ENCODE measurements at regions not wholly inside any gene's neighbourhood (a gene's known extent, or its start where the extent isn't known, plus 50 kb on each side); places are given as distances from the start of the nearest gene placed in this dataset.

GRCh38 chr6:135693811-135694370 is 157.6 kb upstream of the PDE7B start:
- Histone ChIP-seq H2AFZ (ENCODE audit: low read depth) (no peak overlapping the region), H3K27ac (no peak overlapping the region), H3K4me2 (no peak overlapping the region), H3K4me3 (IDR thresholded peaks at IDR 0.05; ENCODE audit: insufficient read depth, low read depth, low read length) (no peak overlapping the region), H3K4me1 (ENCODE audit: low read depth, poor library complexity, severe bottlenecking) (no peaks in the 10 kb centered on the region), H3K79me2 (ENCODE audit: insufficient read depth, low read depth) (no peaks in the 10 kb centered on the region), H3K27me3 (ENCODE audit: insufficient read depth, low read depth) (no peaks in the 10 kb centered on the region), H3K9ac (no peak overlapping the region), H4K20me1 (ENCODE audit: insufficient read depth) (no peaks in the 10 kb centered on the region), H3K36me3 (ENCODE audit: insufficient read depth) (no peaks in the 10 kb centered on the region)
- TF ChIP-seq CTCF (conservative IDR thresholded peaks at IDR 0.05; ENCODE audit: low read depth, low read length), result no peak

DNA sequence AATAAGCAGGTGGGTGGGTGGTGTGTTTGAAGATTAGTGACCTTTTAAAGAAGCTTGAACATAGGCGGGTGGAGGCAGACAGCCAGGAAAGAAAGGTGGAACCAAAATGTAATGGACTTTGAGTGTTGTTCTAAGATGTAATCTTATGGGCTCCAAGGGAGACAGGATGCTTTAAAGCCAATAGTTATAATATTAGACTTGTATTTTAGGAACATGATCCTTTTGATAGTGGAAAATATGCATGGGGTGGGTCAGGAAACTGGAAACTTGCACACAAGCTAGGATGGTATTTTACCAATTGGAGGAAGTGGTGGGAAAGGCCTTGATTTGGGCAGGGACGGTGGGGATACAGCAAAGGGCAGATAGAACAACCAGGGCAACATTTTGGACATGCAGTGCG is 151.8 kb upstream of the PDE7B start:
- no peaks in the 10 kb centered on the region; the same call in 1 of the 2 replicates for H3K27me3 ChIP-seq (ENCODE audit: insufficient read depth, low read depth)
- H3K4me1 ChIP-seq (ENCODE audit: low read depth, poor library complexity, severe bottlenecking), result peaks cover 33% of the 10 kb centered on the region
- no peak overlapping the region for H3K9ac ChIP-seq
- no peak overlapping the region for H2AFZ ChIP-seq (ENCODE audit: low read depth)
- H3K79me2 ChIP-seq (ENCODE audit: insufficient read depth, low read depth), result no peaks in the 10 kb centered on the region
- H3K4me2 ChIP-seq, result no peak overlapping the region
- H4K20me1 ChIP-seq (ENCODE audit: insufficient read depth), result no peaks in the 10 kb centered on the region
- no peak for TF ChIP-seq CTCF (conservative IDR thresholded peaks at IDR 0.05; ENCODE audit: low read depth, low read length)
- no peaks in the 10 kb centered on the region for H3K36me3 ChIP-seq (ENCODE audit: insufficient read depth)
- H3K27ac ChIP-seq, result no peak overlapping the region
- no peak overlapping the region for H3K4me3 ChIP-seq (IDR thresholded peaks at IDR 0.05; ENCODE audit: insufficient read depth, low read depth, low read length)

GRCh38 chr6:135701426-135701825 is 150.1 kb upstream of the PDE7B start:
- Histone ChIP-seq H3K36me3 (ENCODE audit: insufficient read depth) (no peaks in the 10 kb centered on the region), H3K4me1 (ENCODE audit: low read depth, poor library complexity, severe bottlenecking) (peaks cover 34% of the 10 kb centered on the region), H3K9ac (no peak overlapping the region), H4K20me1 (ENCODE audit: insufficient read depth) (no peaks in the 10 kb centered on the region), H3K27me3 (ENCODE audit: insufficient read depth, low read depth) (no peaks in the 10 kb centered on the region; the same call in 1 of the 2 replicates), H3K4me2 (no peak overlapping the region), H3K27ac (no peak overlapping the region), H2AFZ (ENCODE audit: low read depth) (no peak overlapping the region), H3K79me2 (ENCODE audit: insufficient read depth, low read depth) (no peaks in the 10 kb centered on the region), H3K4me3 (IDR thresholded peaks at IDR 0.05; ENCODE audit: insufficient read depth, low read depth, low read length) (no peak overlapping the region)
- TF ChIP-seq CTCF (conservative IDR thresholded peaks at IDR 0.05; ENCODE audit: low read depth, low read length), result no peak

DNA sequence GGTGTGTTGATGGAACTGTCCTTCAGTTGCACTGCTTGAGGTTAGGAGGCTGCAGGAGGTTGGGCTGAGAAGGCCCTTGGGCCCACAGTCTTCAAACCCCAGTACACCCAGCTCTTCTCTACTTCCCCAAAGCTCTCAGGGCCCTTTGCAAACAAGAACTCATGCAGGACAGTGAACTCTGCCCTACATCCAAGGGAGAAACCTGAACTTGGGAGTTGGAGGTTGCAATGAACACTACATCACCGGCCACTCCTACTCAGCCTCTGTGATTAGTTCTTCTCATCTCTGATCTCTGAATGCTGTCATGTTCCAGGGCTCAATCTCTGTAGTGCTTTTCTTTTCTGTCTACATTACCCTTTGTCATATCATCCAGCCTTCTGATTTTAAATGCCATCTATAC is 148.5 kb upstream of the PDE7B start:
- Histone ChIP-seq H3K27ac (no peak overlapping the region), H3K4me3 (IDR thresholded peaks at IDR 0.05; ENCODE audit: insufficient read depth, low read depth, low read length) (no peak overlapping the region), H3K4me1 (ENCODE audit: low read depth, poor library complexity, severe bottlenecking) (peaks cover 34% of the 10 kb centered on the region)

More for the DNA sequence above, 148.5 kb upstream of the PDE7B start:
- Histone ChIP-seq H3K9ac (no peak overlapping the region), H3K4me2 (peak overlapping the region; percentile 22; the same call in 1 of the 2 replicates), H3K27me3 (ENCODE audit: insufficient read depth, low read depth) (no peaks in the 10 kb centered on the region; the same call in 1 of the 2 replicates), H4K20me1 (ENCODE audit: insufficient read depth) (no peaks in the 10 kb centered on the region), H3K36me3 (ENCODE audit: insufficient read depth) (no peaks in the 10 kb centered on the region), H3K79me2 (ENCODE audit: insufficient read depth, low read depth) (no peaks in the 10 kb centered on the region), H2AFZ (ENCODE audit: low read depth) (no peak overlapping the region)
- no peak for TF ChIP-seq CTCF (conservative IDR thresholded peaks at IDR 0.05; ENCODE audit: low read depth, low read length)
